PC-9 (cell line): ENCODE measurements at regions not wholly inside any gene's neighbourhood (a gene's known extent, or its start where the extent isn't known, plus 50 kb on each side); places are given as distances from the start of the nearest gene placed in this dataset.

Experiments
- EZH2 ChIP-seq: fragments of 200-600 bp; sonication (generic); IDR thresholded peaks from 2 replicates; pipeline ENCODE4 v1.8.0; 2017; ENCODE audit warnings: antibody characterized with exemption, low read depth
- TF ChIP-seq, protein P1 (sequence below): fragments of 200-600 bp; sonication (generic); conservative IDR thresholded peaks from 2 replicates; pipeline ENCODE4 v1.6.1; 2017; ENCODE audit warnings: mixed run types, antibody characterized with exemption, mild to moderate bottlenecking, moderate library complexity

DNA sequence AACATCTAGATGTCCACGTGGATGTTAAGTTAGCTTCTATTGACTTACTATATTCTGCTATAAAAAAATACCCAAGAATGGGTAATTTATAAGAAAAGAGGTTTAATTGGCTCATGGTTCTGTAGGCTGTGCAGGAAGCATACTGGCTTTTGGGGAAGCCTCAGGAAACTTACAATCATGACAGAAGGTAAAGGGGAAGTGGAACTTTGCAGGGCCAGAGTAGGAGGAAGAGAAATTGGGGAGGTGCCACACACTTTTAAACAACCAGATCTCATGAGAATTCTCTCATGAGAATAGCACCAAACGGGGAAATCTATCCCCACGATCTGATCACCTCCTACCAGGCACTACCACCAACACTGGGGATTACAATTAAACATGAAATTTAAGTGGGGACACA lies 689.3 kb downstream of the METTL15 start:
- TF ChIP-seq, protein P1, sequence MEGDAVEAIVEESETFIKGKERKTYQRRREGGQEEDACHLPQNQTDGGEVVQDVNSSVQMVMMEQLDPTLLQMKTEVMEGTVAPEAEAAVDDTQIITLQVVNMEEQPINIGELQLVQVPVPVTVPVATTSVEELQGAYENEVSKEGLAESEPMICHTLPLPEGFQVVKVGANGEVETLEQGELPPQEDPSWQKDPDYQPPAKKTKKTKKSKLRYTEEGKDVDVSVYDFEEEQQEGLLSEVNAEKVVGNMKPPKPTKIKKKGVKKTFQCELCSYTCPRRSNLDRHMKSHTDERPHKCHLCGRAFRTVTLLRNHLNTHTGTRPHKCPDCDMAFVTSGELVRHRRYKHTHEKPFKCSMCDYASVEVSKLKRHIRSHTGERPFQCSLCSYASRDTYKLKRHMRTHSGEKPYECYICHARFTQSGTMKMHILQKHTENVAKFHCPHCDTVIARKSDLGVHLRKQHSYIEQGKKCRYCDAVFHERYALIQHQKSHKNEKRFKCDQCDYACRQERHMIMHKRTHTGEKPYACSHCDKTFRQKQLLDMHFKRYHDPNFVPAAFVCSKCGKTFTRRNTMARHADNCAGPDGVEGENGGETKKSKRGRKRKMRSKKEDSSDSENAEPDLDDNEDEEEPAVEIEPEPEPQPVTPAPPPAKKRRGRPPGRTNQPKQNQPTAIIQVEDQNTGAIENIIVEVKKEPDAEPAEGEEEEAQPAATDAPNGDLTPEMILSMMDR = no peak
- TF ChIP-seq EZH2 = no peak
